GM12892 (cell line): ENCODE measurements at regions not wholly inside any gene's neighbourhood (a gene's known extent, or its start where the extent isn't known, plus 50 kb on each side); places are given as distances from the start of the nearest gene placed in this dataset.

Experiments
- POLR2A ChIP-seq: IDR thresholded peaks from 2 replicates; pipeline ENCODE4 v1.6.1; 2011; ENCODE audit warnings: low read depth, low read length, control low read depth
- TAF1 ChIP-seq: IDR thresholded peaks from 2 replicates; pipeline ENCODE4 v1.6.1; 2011; ENCODE audit warnings: low read depth, mild to moderate bottlenecking, control low read depth, low read length, borderline replicate concordance

GRCh38 chr1:182328591-182328990 is 63.0 kb downstream of the GLUL start:
- TF ChIP-seq POLR2A, result no peak
- no peak for TF ChIP-seq TAF1
